ENCODE measurements at regions not wholly inside any gene's neighbourhood (a gene's known extent, or its start where the extent isn't known, plus 50 kb on each side); places are given as distances from the start of the nearest gene placed in this dataset.

- no peaks in the 10 kb centered on the region for H3K4me1 ChIP-seq (replicated peaks; ENCODE audit: insufficient read depth)
- ChIA-PET POLR2A (ENCODE audit: unreplicated experiment) (no interaction called here), CTCF (no interaction called here)
- H4K20me1 ChIP-seq (ENCODE audit: insufficient read depth), result 0 out of 2 replicates have a peak, but pooled peaks cover under 1% of the 10 kb centered on the region
- H3F3A ChIP-seq (ENCODE audit: insufficient read depth, low read depth), result no peaks in the 10 kb centered on the region
- H2AFZ ChIP-seq, result no peak overlapping the region
- no peak overlapping the region for H3K4me2 ChIP-seq
- H3K27me3 ChIP-seq (ENCODE audit: insufficient read depth, low read depth), result no peaks in the 10 kb centered on the region
- no TSS peak for BruUV-seq (replicated peaks)
- DNase-seq, result no peak
- H3K4me3 ChIP-seq, result no peak overlapping the region
- H3K36me3 ChIP-seq (ENCODE audit: low read depth), result no peaks in the 10 kb centered on the region
- no peak for TF ChIP-seq CTCF (conservative IDR thresholded peaks at IDR 0.05)
- no peak for TF ChIP-seq EZH2 (IDR thresholded peaks at IDR 0.05; ENCODE audit: low read depth)
- H3K79me2 ChIP-seq (ENCODE audit: low read depth), result no peaks in the 10 kb centered on the region
- intact Hi-C loops (cut with micrococcal nuclease; ENCODE audit: unreplicated experiment), result no loop called here
- H3K27ac ChIP-seq, result no peak overlapping the region
- H3K9me3 ChIP-seq (ENCODE audit: insufficient read depth, low read depth), result no peaks in the 10 kb centered on the region
- 0 out of 2 replicates have a peak, but pooled peaks cover 4% of the 10 kb centered on the region for H3K9me2 ChIP-seq (ENCODE audit: insufficient read depth)
Observed at GRCh38 chr7:49692516-49692915, 80.9 kb upstream of the VWC2 start.

- Histone ChIP-seq H3K4me3 (no peak overlapping the region), H3F3A (ENCODE audit: insufficient read depth, low read depth) (no peaks in the 10 kb centered on the region), H4K20me1 (ENCODE audit: insufficient read depth) (no peaks in the 10 kb centered on the region), H3K4me1 (replicated peaks; ENCODE audit: insufficient read depth) (no peaks in the 10 kb centered on the region), H3K79me2 (ENCODE audit: low read depth) (no peaks in the 10 kb centered on the region), H3K9me3 (ENCODE audit: insufficient read depth, low read depth) (no peaks in the 10 kb centered on the region), H3K9me2 (ENCODE audit: insufficient read depth) (no peaks in the 10 kb centered on the region), H3K27me3 (ENCODE audit: insufficient read depth, low read depth) (peaks cover 16% of the 10 kb centered on the region), H3K36me3 (ENCODE audit: low read depth) (no peaks in the 10 kb centered on the region), H2AFZ (no peak overlapping the region; the same call in 1 of the 2 replicates), H3K27ac (no peak overlapping the region), H3K4me2 (no peak overlapping the region)
- CTCF ChIA-PET, result no interaction called here
- intact Hi-C loops (cut with micrococcal nuclease; ENCODE audit: unreplicated experiment), result no loop called here
- TF ChIP-seq CTCF (conservative IDR thresholded peaks at IDR 0.05), result no peak
- no peak for TF ChIP-seq EZH2 (IDR thresholded peaks at IDR 0.05; ENCODE audit: low read depth)
- DNase-seq, result no peak
- POLR2A ChIA-PET (ENCODE audit: unreplicated experiment), result no interaction called here
- BruUV-seq (replicated peaks), result no TSS peak
Observed at GRCh38 chr7:49695971-49696370, 77.5 kb upstream of the VWC2 start.

- H3K36me3 ChIP-seq (ENCODE audit: low read depth), result no peaks in the 10 kb centered on the region
- CTCF ChIA-PET, result no interaction called here
- POLR2A ChIA-PET (ENCODE audit: unreplicated experiment), result no interaction called here
Observed at GRCh38 chr7:49700841-49701240, 72.6 kb upstream of the VWC2 start.

More at GRCh38 chr7:49700841-49701240, 72.6 kb upstream of the VWC2 start:
- H3K79me2 ChIP-seq (ENCODE audit: low read depth), result no peaks in the 10 kb centered on the region
- no peak for DNase-seq
- no peaks in the 10 kb centered on the region for H3K9me3 ChIP-seq (ENCODE audit: insufficient read depth, low read depth)
- H3K27me3 ChIP-seq (ENCODE audit: insufficient read depth, low read depth), result peaks cover 41% of the 10 kb centered on the region
- no peaks in the 10 kb centered on the region for H3F3A ChIP-seq (ENCODE audit: insufficient read depth, low read depth)
- no peak overlapping the region for H3K27ac ChIP-seq
- intact Hi-C loops (cut with micrococcal nuclease; ENCODE audit: unreplicated experiment), result no loop called here
- H2AFZ ChIP-seq, result no peak overlapping the region
- no peak overlapping the region for H3K4me2 ChIP-seq
- BruUV-seq (replicated peaks), result no TSS peak
- no peaks in the 10 kb centered on the region for H3K9me2 ChIP-seq (ENCODE audit: insufficient read depth)
- H3K4me1 ChIP-seq (replicated peaks; ENCODE audit: insufficient read depth), result no peaks in the 10 kb centered on the region
- TF ChIP-seq EZH2 (IDR thresholded peaks at IDR 0.05; ENCODE audit: low read depth), result no peak
- TF ChIP-seq CTCF (conservative IDR thresholded peaks at IDR 0.05), result no peak
- no peaks in the 10 kb centered on the region for H4K20me1 ChIP-seq (ENCODE audit: insufficient read depth)
- H3K4me3 ChIP-seq, result no peak overlapping the region

Data from PC-9 (cell line).